H1 (cell line): ENCODE measurements at regions not wholly inside any gene's neighbourhood (a gene's known extent, or its start where the extent isn't known, plus 50 kb on each side); places are given as distances from the start of the nearest gene placed in this dataset.

Experiments
- CTCF ChIA-PET: fragments of 300-600 bp; sonication (Branson Sonifier 250); formaldehyde crosslinking; loops from one replicate; lab custom pipeline; 2021; ENCODE audit not compliant: partially characterized antibody; lab: Charles Lee
- POLR2A ChIA-PET: fragments of 300-600 bp; sonication (Branson Sonifier 250); formaldehyde crosslinking; loops from one replicate; lab custom pipeline; 2021; ENCODE audit warnings: inconsistent platforms; ENCODE audit not compliant: partially characterized antibody; lab: Charles Lee
- DNase-seq, 2 experiments: peaks; one replicate each; pipeline versions ENCODE4 v3.0.0 to v3.0.0-alpha.2; 2010 to 2022; ENCODE audit warnings: low spot score in 2 of 2, low read depth in 1 of 2, mixed read lengths in 1 of 2
- FAIRE-seq: peaks from 2 replicates; lab custom pipeline; 2011; peaks lifted over from hg19 to GRCh38; lab: Jason Lieb, UNC
- H2AFZ ChIP-seq: 2 replicates; pipeline ENCODE4 v1.8.1; 2012; ENCODE audit warnings: low read length, inconsistent platforms
- H2AK5ac ChIP-seq: 2 replicates; pipeline ENCODE4 v1.6.1; 2013; ENCODE audit warnings: low read depth, low read length
- H2BK120ac ChIP-seq: replicated peaks from 2 replicates; pipeline ENCODE3; 2013; ENCODE audit warnings: low read depth, low read length, inconsistent platforms
- H2BK12ac ChIP-seq: 2 replicates; pipeline ENCODE4 v1.6.1; 2013; ENCODE audit warnings: low read depth, low read length
- H2BK15ac ChIP-seq: 2 replicates; pipeline ENCODE4 v1.6.1; 2013; ENCODE audit warnings: low read length
- H2BK20ac ChIP-seq: 2 replicates; pipeline ENCODE4 v1.6.1; 2013; ENCODE audit warnings: low read length
- H2BK5ac ChIP-seq: 2 replicates; pipeline ENCODE4 v1.6.1; 2013; ENCODE audit warnings: low read depth, low read length
- H3K14ac ChIP-seq: 2 replicates; pipeline ENCODE4 v1.6.1; 2013; ENCODE audit warnings: inconsistent platforms; ENCODE audit not compliant: insufficient read length
- H3K18ac ChIP-seq: 2 replicates; pipeline ENCODE4 v1.6.1; 2013; ENCODE audit warnings: low read length; ENCODE audit errors: extremely low read depth
- H3K23ac ChIP-seq: 2 replicates; pipeline ENCODE4 v1.6.1; 2013; ENCODE audit warnings: inconsistent platforms; ENCODE audit not compliant: insufficient read length
- H3K23me2 ChIP-seq: 2 replicates; pipeline ENCODE4 v1.6.1; 2013; ENCODE audit warnings: low read depth, low read length
- H3K27ac ChIP-seq: 2 replicates; pipeline ENCODE4 v1.6.1; 2011; ENCODE audit warnings: low read depth, low read length, inconsistent platforms
- H3K27me3 ChIP-seq, 4 experiments: replicated peaks in 1 of 4; 1 replicate in 1 of 4; 2 replicates in 3 of 4; pipeline versions ENCODE4 v1.6.1 to v1.8.1; 2011 to 2013; ENCODE audit warnings: low read length in 3 of 4, mild to moderate bottlenecking in 3 of 4, inconsistent platforms in 2 of 4, mixed read lengths in 2 of 4, moderate library complexity in 1 of 4; ENCODE audit not compliant: control insufficient read depth in 3 of 4, insufficient read depth in 3 of 4; ENCODE audit errors: extremely low read depth in 1 of 4
- H3K36me3 ChIP-seq, 4 experiments: 2 replicates each; pipeline versions ENCODE4 v1.6.1 to v1.8.1; 2011 to 2013; ENCODE audit warnings: mild to moderate bottlenecking in 4 of 4, low read length in 3 of 4, moderate library complexity in 2 of 4, control low read depth in 1 of 4, inconsistent platforms in 1 of 4; ENCODE audit not compliant: insufficient read depth in 4 of 4, control insufficient read depth in 2 of 4
- H3K4ac ChIP-seq: replicated peaks from 2 replicates; pipeline ENCODE3; 2013; ENCODE audit warnings: low read length, low read depth, mixed read lengths, inconsistent platforms; ENCODE audit not compliant: insufficient read length
- H3K4me1 ChIP-seq, 4 experiments: replicated peaks in 1 of 4; 1 replicate in 1 of 4; 2 replicates in 3 of 4; pipeline versions ENCODE4 v1.6.1 to v1.8.1; 2011 to 2013; ENCODE audit warnings: low read length in 3 of 4, inconsistent platforms in 2 of 4, mixed read lengths in 1 of 4; ENCODE audit not compliant: insufficient read depth in 4 of 4, control insufficient read depth in 3 of 4
- H3K4me2 ChIP-seq, 2 experiments: 2 replicates each; pipeline versions ENCODE4 v1.6.1 to v1.8.1; 2011 to 2013; ENCODE audit warnings: low read depth in 2 of 2, low read length in 2 of 2, control low read depth in 1 of 2, inconsistent platforms in 1 of 2, mild to moderate bottlenecking in 1 of 2; ENCODE audit not compliant: insufficient read depth in 1 of 2
- H3K4me3 ChIP-seq, 4 experiments: fragments of 200-600, 300-600 bp in 1 of 4; sonication (generic), shearing (Covaris generic), sonication (Bioruptor Twin) in 1 of 4; 2 replicates each; pipeline versions ENCODE4 v1.5.1 to v1.8.1; 2011 to 2016; ENCODE audit warnings: low read length in 4 of 4, low read depth in 3 of 4, control low read depth in 2 of 4, inconsistent platforms in 2 of 4, mild to moderate bottlenecking in 2 of 4, mixed read lengths in 1 of 4, moderate library complexity in 1 of 4; ENCODE audit not compliant: insufficient read depth in 2 of 4; ENCODE audit errors: extremely low read depth in 1 of 4
- H3K56ac ChIP-seq: replicated peaks from 2 replicates; pipeline ENCODE3; 2013; ENCODE audit warnings: low read depth, mild to moderate bottlenecking, mixed read lengths, low read length, inconsistent platforms; ENCODE audit not compliant: insufficient read length
- H3K79me1 ChIP-seq: 2 replicates; pipeline ENCODE4 v1.6.1; 2013; ENCODE audit warnings: low read depth, low read length, control low read depth
- H3K79me2 ChIP-seq, 2 experiments: 2 replicates each; pipeline versions ENCODE4 v1.6.1 to v1.8.1; 2012 to 2013; ENCODE audit warnings: low read length in 2 of 2, mild to moderate bottlenecking in 2 of 2, inconsistent platforms in 1 of 2; ENCODE audit not compliant: insufficient read depth in 2 of 2, control insufficient read depth in 1 of 2
- H3K9ac ChIP-seq, 4 experiments: replicated peaks in 1 of 4; 1 replicate in 1 of 4; 2 replicates in 3 of 4; pipeline versions ENCODE4 v1.6.1 to v1.8.1; 2011 to 2013; ENCODE audit warnings: low read depth in 3 of 4, low read length in 3 of 4, control low read depth in 2 of 4, mild to moderate bottlenecking in 2 of 4, moderate library complexity in 2 of 4, inconsistent platforms in 1 of 4; ENCODE audit errors: extremely low read depth in 1 of 4
- H3K9me3 ChIP-seq, 2 experiments: 2 replicates each; pipeline versions ENCODE4 v1.6.1 to v1.8.1; 2012 to 2013; ENCODE audit warnings: mild to moderate bottlenecking in 2 of 2, moderate library complexity in 2 of 2, control low read depth in 1 of 2, inconsistent platforms in 1 of 2, low read depth in 1 of 2, low read length in 1 of 2, mixed read lengths in 1 of 2; ENCODE audit not compliant: insufficient read depth in 2 of 2
- H4K20me1 ChIP-seq, 2 experiments: replicated peaks in 1 of 2; 2 replicates each; pipeline versions ENCODE3 to v1.8.1; 2011 to 2013; ENCODE audit warnings: inconsistent platforms in 2 of 2, low read length in 2 of 2, mild to moderate bottlenecking in 1 of 2; ENCODE audit not compliant: insufficient read depth in 2 of 2, control insufficient read depth in 1 of 2
- H4K5ac ChIP-seq: 2 replicates; pipeline ENCODE4 v1.6.1; 2013; ENCODE audit warnings: low read length, low read depth, mixed read lengths, inconsistent platforms; ENCODE audit not compliant: insufficient read length
- H4K8ac ChIP-seq: 2 replicates; pipeline ENCODE4 v1.8.0; 2013; ENCODE audit warnings: mild to moderate bottlenecking, moderate library complexity, low read length, inconsistent platforms; ENCODE audit not compliant: insufficient read depth; ENCODE audit errors: extremely low read depth
- H4K91ac ChIP-seq: replicated peaks from 2 replicates; pipeline ENCODE3; 2013; ENCODE audit warnings: low read length, mixed read lengths, inconsistent platforms; ENCODE audit not compliant: insufficient read length
- BCL11A ChIP-seq, 2 experiments: IDR thresholded peaks; one replicate each; pipeline ENCODE4 v1.6.1; 2011; ENCODE audit warnings: low read depth in 2 of 2, low read length in 2 of 2, mild to moderate bottlenecking in 2 of 2
- CHD1 ChIP-seq: IDR thresholded peaks from 2 replicates; pipeline ENCODE4 v1.6.1; 2012; ENCODE audit warnings: low read depth, low read length, improper control_type of control experiment
- CHD2 ChIP-seq: IDR thresholded peaks from 2 replicates; pipeline ENCODE4 v1.6.1; 2012; ENCODE audit warnings: low read length, improper control_type of control experiment
- CTBP2 ChIP-seq: IDR thresholded peaks from 2 replicates; pipeline ENCODE4 v1.7.0; 2011; ENCODE audit warnings: borderline replicate concordance, mild to moderate bottlenecking, moderate library complexity, mixed read lengths, low read length; ENCODE audit not compliant: insufficient read depth, insufficient read length
- CTCF ChIP-seq, 3 experiments: IDR thresholded peaks; 1 replicate in 2 of 3; 2 replicates in 1 of 3; pipeline versions ENCODE4 v1.5.1 to v1.6.1; 2011; ENCODE audit warnings: low read length in 3 of 3, mild to moderate bottlenecking in 3 of 3, inconsistent platforms in 2 of 3, low read depth in 1 of 3, moderate library complexity in 1 of 3; ENCODE audit not compliant: insufficient read depth in 1 of 3; ENCODE audit errors: control extremely low read depth in 1 of 3
- HDAC2 ChIP-seq, 2 experiments: fragments of 300-600 bp in 1 of 2; sonication (generic) in 1 of 2; IDR thresholded peaks; 2 replicates each; pipeline ENCODE4 v1.6.1; 2011 to 2012; ENCODE audit warnings: low read depth in 2 of 2, low read length in 2 of 2, mild to moderate bottlenecking in 2 of 2, moderate library complexity in 2 of 2, borderline replicate concordance in 1 of 2, inconsistent platforms in 1 of 2
- JUND ChIP-seq: IDR thresholded peaks from 2 replicates; pipeline ENCODE4 v1.6.1; 2011; ENCODE audit warnings: mild to moderate bottlenecking, improper control_type of control experiment, low read length
- KDM4A ChIP-seq: IDR thresholded peaks from one replicate; pipeline ENCODE4 v1.7.1; 2012; ENCODE audit warnings: low read depth, mild to moderate bottlenecking, moderate library complexity, low read length, inconsistent platforms; ENCODE audit not compliant: severe bottlenecking
- KDM5A ChIP-seq: fragments of 200-600 bp; IDR thresholded peaks from 2 replicates; pipeline ENCODE4 v1.7.1; 2012; ENCODE audit warnings: mild to moderate bottlenecking, low read length, inconsistent platforms, mixed read lengths
- PHF8 ChIP-seq: fragments of 200-600 bp; sonication (generic); conservative IDR thresholded peaks from 2 replicates; pipeline ENCODE4 v1.7.1; 2012; ENCODE audit warnings: low read depth, mild to moderate bottlenecking, inconsistent platforms, low read length, moderate library complexity
- SP1 ChIP-seq: IDR thresholded peaks from 2 replicates; pipeline ENCODE4 v1.6.1; 2011; ENCODE audit warnings: low read depth, low read length
- TBP ChIP-seq: IDR thresholded peaks from 2 replicates; pipeline ENCODE4 v1.6.1; 2011; ENCODE audit warnings: low read depth, low read length, improper control_type of control experiment
- ZNF274 ChIP-seq: IDR thresholded peaks from 2 replicates; pipeline ENCODE4 v1.7.0; 2012; ENCODE audit warnings: low read length, borderline replicate concordance; ENCODE audit errors: extremely low read depth

GRCh38 chr3:144200466-144200865 lies 228.8 kb downstream of the DIPK2A start:
- Histone ChIP-seq H3K27me3 (no peaks in the 10 kb centered on the region), H4K20me1 (no peaks in the 10 kb centered on the region), H3K4me2 (no peak overlapping the region)
- no peak for TF ChIP-seq BCL11A (IDR thresholded peaks at IDR 0.05; ENCODE audit: low read depth in 2 of 2, low read length in 2 of 2)
- TF ChIP-seq SP1, result no peak
- TF ChIP-seq CTCF (IDR thresholded peaks at IDR 0.05; ENCODE audit: control extremely low read depth in 1 of 3, insufficient read depth in 1 of 3, low read depth in 1 of 3, low read length in 3 of 3), result no peak
- no peak for TF ChIP-seq HDAC2 (IDR thresholded peaks at IDR 0.05; ENCODE audit: borderline replicate concordance in 1 of 2, low read depth in 2 of 2, low read length in 2 of 2)
- TF ChIP-seq CHD2, result no peak
- TF ChIP-seq KDM4A, result no peak
- no peak for TF ChIP-seq JUND
- no peak for TF ChIP-seq TBP
- no peak for TF ChIP-seq KDM5A
- TF ChIP-seq ZNF274, result no peak
- TF ChIP-seq CTBP2, result no peak
- no peak for TF ChIP-seq CHD1
- TF ChIP-seq PHF8, result no peak

More at GRCh38 chr3:144200466-144200865, 228.8 kb downstream of the DIPK2A start:
- no peak overlapping the region for H2BK15ac ChIP-seq
- no peak overlapping the region for H3K4me3 ChIP-seq
- FAIRE-seq (no peak), DNase-seq (no peak)
- no peaks in the 10 kb centered on the region for H3K36me3 ChIP-seq
- H4K5ac ChIP-seq, result no peak overlapping the region
- H2BK120ac ChIP-seq, result no peak overlapping the region
- H3K18ac ChIP-seq, result no peak overlapping the region
- no peak overlapping the region for H2AK5ac ChIP-seq
- no peak overlapping the region for H2BK20ac ChIP-seq
- peaks cover 0 to under 1% of the 10 kb centered on the region in 2 experiments; a peak in 1 of 4 replicates for H3K9me3 ChIP-seq
- no peak overlapping the region for H3K27ac ChIP-seq
- H3K9ac ChIP-seq, result no peak overlapping the region
- H2AFZ ChIP-seq, result no peak overlapping the region
- ChIA-PET CTCF (no interaction called here), POLR2A (no interaction called here)
- no peak overlapping the region for H3K56ac ChIP-seq
- no peak overlapping the region for H2BK12ac ChIP-seq
- H2BK5ac ChIP-seq, result no peak overlapping the region
- no peaks in the 10 kb centered on the region for H3K79me2 ChIP-seq
- no peak overlapping the region for H3K14ac ChIP-seq
- no peaks in the 10 kb centered on the region for H3K4me1 ChIP-seq
- no peak overlapping the region for H4K8ac ChIP-seq
- H3K23me2 ChIP-seq, result no peaks in the 10 kb centered on the region
- H3K23ac ChIP-seq, result no peak overlapping the region
- H3K79me1 ChIP-seq, result no peaks in the 10 kb centered on the region
- no peak overlapping the region for H4K91ac ChIP-seq
- H3K4ac ChIP-seq, result no peak overlapping the region
